ENCODE measurements at regions not wholly inside any gene's neighbourhood (a gene's known extent, or its start where the extent isn't known, plus 50 kb on each side); places are given as distances from the start of the nearest gene placed in this dataset.

- H3K4me3 ChIP-seq (ENCODE audit: low read depth, low read length) = no peak overlapping the region
- no peak for TF ChIP-seq CTCF (IDR thresholded peaks at IDR 0.05; ENCODE audit: control insufficient read depth, extremely low read depth, insufficient read depth)
- no peak for DNase-seq (ENCODE audit: low read depth)
These were observed 386.5 kb upstream of the BRINP3 start for GRCh38 chr1:190864013-190864641.

GRCh38 chr1:190880352-190880751 is 402.7 kb upstream of the BRINP3 start:
- DNase-seq (ENCODE audit: low read depth) = no peak
- no peak for TF ChIP-seq CTCF (IDR thresholded peaks at IDR 0.05; ENCODE audit: control insufficient read depth, extremely low read depth, insufficient read depth)
- H3K4me3 ChIP-seq (ENCODE audit: low read depth, low read length) = no peak overlapping the region

- DNase-seq (ENCODE audit: low read depth) = no peak
- H3K4me3 ChIP-seq (ENCODE audit: low read depth, low read length) = no peak overlapping the region
- TF ChIP-seq CTCF (IDR thresholded peaks at IDR 0.05; ENCODE audit: control insufficient read depth, extremely low read depth, insufficient read depth) = no peak
These were observed 403.4 kb upstream of the BRINP3 start for GRCh38 chr1:190881064-190881463.

GRCh38 chr1:190897233-190897632 is 419.6 kb upstream of the BRINP3 start:
- no peak for DNase-seq (ENCODE audit: low read depth)
- H3K4me3 ChIP-seq (ENCODE audit: low read depth, low read length) = no peak overlapping the region
- no peak for TF ChIP-seq CTCF (IDR thresholded peaks at IDR 0.05; ENCODE audit: control insufficient read depth, extremely low read depth, insufficient read depth)

- DNase-seq (ENCODE audit: low read depth) = no peak
- no peak for TF ChIP-seq CTCF (IDR thresholded peaks at IDR 0.05; ENCODE audit: control insufficient read depth, extremely low read depth, insufficient read depth)
- H3K4me3 ChIP-seq (ENCODE audit: low read depth, low read length) = no peak overlapping the region
These were observed 426.5 kb upstream of the BRINP3 start for GRCh38 chr1:190904091-190904695.

- no peak overlapping the region for H3K4me3 ChIP-seq (ENCODE audit: low read depth, low read length)
- DNase-seq (ENCODE audit: low read depth) = no peak
- no peak for TF ChIP-seq CTCF (IDR thresholded peaks at IDR 0.05; ENCODE audit: control insufficient read depth, extremely low read depth, insufficient read depth)
These were observed 428.6 kb upstream of the BRINP3 start for GRCh38 chr1:190906206-190906725.

All from LNCaP clone FGC (cell line).